ENCODE measurements at regions not wholly inside any gene's neighbourhood (a gene's known extent, or its start where the extent isn't known, plus 50 kb on each side); places are given as distances from the start of the nearest gene placed in this dataset.

DNA sequence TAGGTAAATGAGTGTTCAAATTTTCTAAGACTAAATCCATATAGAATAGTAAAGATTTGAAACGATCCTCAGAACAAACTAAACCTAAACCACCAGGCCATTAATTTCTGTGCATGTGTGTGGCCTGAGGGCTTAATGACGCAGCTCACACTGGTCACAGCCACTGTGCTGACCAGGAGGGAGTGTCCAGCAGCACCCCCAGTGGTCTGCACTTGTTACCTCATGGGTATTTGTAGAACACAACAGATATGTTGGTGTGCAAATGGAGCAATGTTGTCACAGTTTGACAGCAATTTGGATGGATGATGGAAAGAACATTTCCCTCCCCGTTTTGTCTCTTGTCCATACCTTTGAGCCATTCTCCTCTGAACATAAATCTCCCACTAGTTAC is 122.4 kb upstream of the EXOC2 start:
- no peak for DNase-seq (ENCODE audit: extremely low read depth, low read depth)
- TF ChIP-seq, protein P1, sequence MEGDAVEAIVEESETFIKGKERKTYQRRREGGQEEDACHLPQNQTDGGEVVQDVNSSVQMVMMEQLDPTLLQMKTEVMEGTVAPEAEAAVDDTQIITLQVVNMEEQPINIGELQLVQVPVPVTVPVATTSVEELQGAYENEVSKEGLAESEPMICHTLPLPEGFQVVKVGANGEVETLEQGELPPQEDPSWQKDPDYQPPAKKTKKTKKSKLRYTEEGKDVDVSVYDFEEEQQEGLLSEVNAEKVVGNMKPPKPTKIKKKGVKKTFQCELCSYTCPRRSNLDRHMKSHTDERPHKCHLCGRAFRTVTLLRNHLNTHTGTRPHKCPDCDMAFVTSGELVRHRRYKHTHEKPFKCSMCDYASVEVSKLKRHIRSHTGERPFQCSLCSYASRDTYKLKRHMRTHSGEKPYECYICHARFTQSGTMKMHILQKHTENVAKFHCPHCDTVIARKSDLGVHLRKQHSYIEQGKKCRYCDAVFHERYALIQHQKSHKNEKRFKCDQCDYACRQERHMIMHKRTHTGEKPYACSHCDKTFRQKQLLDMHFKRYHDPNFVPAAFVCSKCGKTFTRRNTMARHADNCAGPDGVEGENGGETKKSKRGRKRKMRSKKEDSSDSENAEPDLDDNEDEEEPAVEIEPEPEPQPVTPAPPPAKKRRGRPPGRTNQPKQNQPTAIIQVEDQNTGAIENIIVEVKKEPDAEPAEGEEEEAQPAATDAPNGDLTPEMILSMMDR (IDR thresholded peaks at IDR 0.05; ENCODE audit: low read depth, low read length), result no peak

DNA sequence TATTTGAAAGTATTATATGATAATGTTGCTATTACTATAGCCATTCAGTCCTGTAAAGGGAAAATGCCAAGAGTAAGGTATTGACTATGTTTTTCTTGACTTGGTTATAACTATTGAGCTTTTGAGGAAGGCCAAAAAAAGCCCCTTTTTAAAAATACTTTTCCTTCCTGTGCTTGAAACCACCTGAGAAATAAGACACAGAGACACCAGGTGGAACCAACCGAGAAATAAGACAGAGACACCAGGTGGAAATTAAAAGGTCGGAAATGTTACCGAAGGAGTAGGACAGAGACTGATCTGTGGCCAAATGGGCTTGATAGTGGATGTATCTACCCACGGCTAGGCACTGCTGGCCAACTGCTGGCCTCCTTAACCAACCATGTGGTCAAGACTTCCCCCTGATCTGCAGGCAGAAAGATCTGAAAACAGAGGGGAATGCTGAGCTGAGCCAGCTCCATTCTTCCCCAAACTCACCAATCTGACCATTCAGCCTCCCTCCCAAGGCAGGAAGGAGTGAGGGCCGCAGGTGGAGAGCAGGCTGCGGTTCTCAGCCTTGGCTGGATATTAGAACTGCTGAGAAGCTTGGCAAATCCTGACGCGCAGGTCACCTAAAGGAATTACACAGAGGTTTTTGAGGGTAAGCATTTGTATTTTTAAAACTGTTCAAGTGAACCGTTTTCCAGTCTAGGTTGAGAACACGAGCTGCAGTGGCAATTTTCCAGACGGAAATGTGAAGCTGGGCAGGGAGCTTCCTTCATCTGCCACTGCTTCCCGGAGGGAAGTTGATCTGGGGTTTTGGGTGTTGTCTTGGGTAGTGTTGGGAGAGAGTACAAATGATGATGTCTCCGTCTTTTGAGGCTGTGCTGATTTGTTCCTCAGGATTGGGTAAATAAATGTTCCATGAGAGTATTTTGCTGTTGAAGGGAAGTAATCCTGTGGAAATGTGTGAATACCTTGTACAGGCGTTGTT is 121.7 kb upstream of the EXOC2 start:
- TF ChIP-seq, protein P1 (IDR thresholded peaks at IDR 0.05; ENCODE audit: low read depth, low read length), result no peak
- no peak for DNase-seq (ENCODE audit: extremely low read depth, low read depth)

DNA sequence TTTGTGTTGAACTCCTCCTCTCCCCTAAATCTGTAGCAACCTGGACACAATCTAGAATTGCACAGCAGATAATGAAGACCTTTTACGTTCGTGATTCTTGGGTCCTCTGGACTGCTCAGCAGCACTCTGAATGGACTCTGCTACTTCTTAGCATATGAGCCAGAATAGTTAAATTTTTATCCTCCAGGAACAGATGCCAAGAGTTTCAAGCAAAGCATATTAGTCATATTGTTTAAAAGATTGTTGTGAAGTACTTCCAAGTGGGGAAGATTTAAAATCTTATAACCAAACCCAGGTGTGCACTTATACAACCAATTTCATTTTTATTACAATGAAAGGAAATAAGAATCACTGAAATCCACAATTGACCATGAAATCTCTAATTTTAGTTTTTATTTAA is 118.9 kb upstream of the EXOC2 start:
- DNase-seq (ENCODE audit: extremely low read depth, low read depth), result no peak
- TF ChIP-seq, protein P1 (IDR thresholded peaks at IDR 0.05; ENCODE audit: low read depth, low read length), result no peak

DNA sequence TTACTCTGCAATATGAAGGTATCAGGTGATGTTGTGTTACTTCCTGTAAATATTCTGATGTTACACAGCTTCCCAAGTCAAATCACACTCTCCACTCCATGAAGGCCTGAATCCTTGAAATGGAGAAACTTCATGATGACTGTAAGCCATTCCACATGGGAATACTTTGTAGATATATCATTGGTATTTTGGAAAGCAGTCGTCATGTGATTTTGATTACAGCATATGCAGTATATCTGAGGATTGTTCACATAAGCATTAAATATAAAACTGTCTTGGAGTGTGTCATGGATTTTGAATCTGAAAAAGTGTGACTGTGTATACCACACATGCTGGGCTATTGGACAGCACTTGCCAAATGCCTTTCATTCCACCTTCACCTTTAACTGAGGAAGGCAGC is 118.3 kb upstream of the EXOC2 start:
- TF ChIP-seq, protein P1 (IDR thresholded peaks at IDR 0.05; ENCODE audit: low read depth, low read length), result no peak
- DNase-seq (ENCODE audit: extremely low read depth, low read depth), result no peak

DNA sequence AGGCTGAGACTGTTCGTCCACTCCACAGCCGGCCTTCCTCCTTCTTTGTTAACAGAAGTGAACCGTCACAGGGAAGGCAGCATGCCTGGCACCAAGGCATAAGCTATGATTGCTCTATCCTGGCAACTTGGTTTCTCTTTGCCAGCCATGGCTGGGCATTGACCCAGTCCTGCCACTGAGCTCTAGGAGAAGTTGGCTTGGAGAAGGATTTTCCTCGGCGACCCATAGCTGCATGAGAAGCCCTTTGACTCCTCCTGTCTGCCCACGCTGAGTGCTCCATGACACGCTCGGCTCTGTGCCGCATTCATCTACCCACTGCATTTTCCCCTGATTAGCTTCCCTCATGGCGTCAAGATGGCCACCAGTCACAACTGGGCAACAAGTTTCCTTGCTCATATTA is 111.8 kb upstream of the EXOC2 start:
- TF ChIP-seq, protein P1 (IDR thresholded peaks at IDR 0.05; ENCODE audit: low read depth, low read length), result no peak
- DNase-seq (ENCODE audit: extremely low read depth, low read depth), result no peak

DNA sequence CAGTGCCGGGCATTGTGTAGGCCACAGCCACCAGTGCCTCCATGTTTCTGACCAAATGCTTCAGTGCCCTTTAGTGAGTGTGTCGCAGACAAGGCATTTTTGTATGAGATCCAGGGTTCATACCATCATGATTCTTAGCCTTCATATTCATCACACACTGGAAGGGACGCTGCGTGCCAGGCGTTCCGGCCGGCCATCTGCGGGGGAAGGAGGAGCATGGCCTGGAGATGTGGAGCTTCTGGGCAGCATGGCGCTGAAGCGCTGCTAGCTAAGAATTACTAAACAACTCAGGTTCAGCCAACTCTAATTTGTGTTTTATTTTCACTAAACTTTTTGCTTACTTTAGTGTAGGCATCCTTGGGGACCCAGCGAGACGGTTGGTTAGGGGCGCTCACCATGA is 111.4 kb upstream of the EXOC2 start:
- DNase-seq (ENCODE audit: extremely low read depth, low read depth), result no peak
- TF ChIP-seq, protein P1 (IDR thresholded peaks at IDR 0.05; ENCODE audit: low read depth, low read length), result no peak

DNA sequence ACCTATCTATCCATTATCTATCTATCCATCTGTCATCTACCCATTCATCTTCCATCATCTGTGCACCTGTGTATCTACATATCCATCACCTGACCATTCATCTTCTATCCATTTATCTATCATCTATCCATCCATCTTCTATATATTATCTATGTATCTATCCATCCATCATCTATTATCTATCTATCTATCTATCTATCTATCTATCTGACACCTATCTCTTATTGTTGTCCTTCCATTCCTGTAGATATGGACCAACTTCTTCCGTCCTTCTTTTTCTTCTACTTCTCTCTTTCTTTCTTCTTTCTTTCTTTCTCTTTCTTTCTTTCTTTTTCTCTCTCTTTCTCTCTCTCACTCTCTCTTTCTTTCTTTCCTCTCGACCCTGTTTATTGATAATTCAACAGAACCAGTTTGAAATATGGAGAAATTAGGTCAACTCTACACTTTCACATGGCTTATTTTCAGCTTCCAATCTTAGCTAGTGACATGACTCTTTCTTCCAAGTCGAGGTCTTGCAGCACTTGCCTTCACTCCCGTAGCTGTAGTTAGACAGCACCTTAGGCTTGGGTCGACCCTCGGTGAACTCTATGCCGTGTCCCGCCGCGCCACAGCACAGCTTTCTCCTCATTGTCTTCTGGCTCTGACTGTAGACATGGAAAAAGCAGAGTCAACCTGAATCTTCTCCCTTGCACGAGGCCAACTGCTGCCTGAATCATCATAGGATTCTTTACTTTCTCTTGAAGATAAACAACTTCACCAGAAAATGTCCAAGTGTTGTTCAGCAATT is 110.4 kb upstream of the EXOC2 start:
- DNase-seq (ENCODE audit: extremely low read depth, low read depth), result no peak
- TF ChIP-seq, protein P1 (IDR thresholded peaks at IDR 0.05; ENCODE audit: low read depth, low read length), result no peak
